Common myeloid progenitor, CD34-positive (primary cell): ENCODE measurements at regions not wholly inside any gene's neighbourhood (a gene's known extent, or its start where the extent isn't known, plus 50 kb on each side); places are given as distances from the start of the nearest gene placed in this dataset.

Experiments
- CTCF ChIA-PET: fragments of 350-600 bp; sonication (Branson Sonifier 250); formaldehyde crosslinking; loops from one replicate; lab custom pipeline; 2021; ENCODE audit warnings: antibody characterized with exemption; lab: Charles Lee
- POLR2A ChIA-PET: fragments of 350-600 bp; sonication (Branson Sonifier 250); formaldehyde crosslinking; loops from one replicate; lab custom pipeline; 2021; ENCODE audit warnings: antibody characterized with exemption; lab: Charles Lee
- DNase-seq, 3 donors: peaks; one replicate each; pipeline versions ENCODE4 v3.0.0 to v3.0.0-alpha.2; 2013
- H3K27ac ChIP-seq, 2 experiments: 1 replicate in 1 of 2; 2 replicates in 1 of 2; pipeline ENCODE4 v1.7.0; 2013; ENCODE audit warnings: inconsistent platforms in 2 of 2, low read length in 2 of 2, mild to moderate bottlenecking in 2 of 2, low read depth in 1 of 2, moderate library complexity in 1 of 2; ENCODE audit not compliant: severe bottlenecking in 2 of 2, insufficient read depth in 1 of 2, poor library complexity in 1 of 2
- H3K27me3 ChIP-seq, 5 experiments: replicated peaks in 2 of 5; 1 replicate in 3 of 5; 2 replicates in 2 of 5; pipeline versions ENCODE4 v1.6.1 to v1.7.0; 2013; ENCODE audit warnings: low read length in 4 of 5, mild to moderate bottlenecking in 2 of 5, moderate library complexity in 2 of 5, inconsistent platforms in 1 of 5; ENCODE audit not compliant: insufficient read depth in 5 of 5, control insufficient read depth in 4 of 5
- H3K36me3 ChIP-seq, 4 experiments: 1 replicate in 2 of 4; 2 replicates in 2 of 4; pipeline versions ENCODE4 v1.6.1 to v1.7.0; 2013; ENCODE audit warnings: low read length in 3 of 4, control low read depth in 1 of 4, mild to moderate bottlenecking in 1 of 4; ENCODE audit not compliant: control insufficient read depth in 4 of 4, insufficient read depth in 4 of 4
- H3K4me1 ChIP-seq, 4 experiments: 1 replicate in 3 of 4; 2 replicates in 1 of 4; pipeline versions ENCODE4 v1.6.1 to v1.7.1; 2013; ENCODE audit warnings: low read length in 3 of 4, mild to moderate bottlenecking in 3 of 4, control low read depth in 1 of 4, inconsistent platforms in 1 of 4, moderate library complexity in 1 of 4; ENCODE audit not compliant: control insufficient read depth in 4 of 4, insufficient read depth in 4 of 4; ENCODE audit errors: control extremely low read depth in 1 of 4
- H3K4me3 ChIP-seq, 7 experiments: 1 replicate in 4 of 7; 2 replicates in 3 of 7; pipeline versions ENCODE4 v1.5.1 to v1.7.0; 2013; ENCODE audit warnings: mild to moderate bottlenecking in 7 of 7, low read length in 6 of 7, moderate library complexity in 6 of 7, inconsistent platforms in 2 of 7, low read depth in 2 of 7, control low read depth in 1 of 7; ENCODE audit not compliant: insufficient read depth in 4 of 7, control insufficient read depth in 1 of 7; ENCODE audit errors: extremely low read depth in 1 of 7
- H3K9me3 ChIP-seq, 5 experiments: 1 replicate in 4 of 5; 2 replicates in 1 of 5; pipeline versions ENCODE4 v1.6.1 to v1.7.1; 2013; ENCODE audit warnings: low read length in 4 of 5, mild to moderate bottlenecking in 2 of 5, inconsistent platforms in 1 of 5, low read depth in 1 of 5, moderate library complexity in 1 of 5; ENCODE audit not compliant: control insufficient read depth in 4 of 5, insufficient read depth in 2 of 5; ENCODE audit errors: control extremely low read depth in 1 of 5
- WGBS: methylation state at CpG from one replicate; pipeline ENCODE4 v1.1.5; 2013; ENCODE audit not compliant: insufficient coverage; 5-methylcytosine and 5-hydroxymethylcytosine counted together

DNA sequence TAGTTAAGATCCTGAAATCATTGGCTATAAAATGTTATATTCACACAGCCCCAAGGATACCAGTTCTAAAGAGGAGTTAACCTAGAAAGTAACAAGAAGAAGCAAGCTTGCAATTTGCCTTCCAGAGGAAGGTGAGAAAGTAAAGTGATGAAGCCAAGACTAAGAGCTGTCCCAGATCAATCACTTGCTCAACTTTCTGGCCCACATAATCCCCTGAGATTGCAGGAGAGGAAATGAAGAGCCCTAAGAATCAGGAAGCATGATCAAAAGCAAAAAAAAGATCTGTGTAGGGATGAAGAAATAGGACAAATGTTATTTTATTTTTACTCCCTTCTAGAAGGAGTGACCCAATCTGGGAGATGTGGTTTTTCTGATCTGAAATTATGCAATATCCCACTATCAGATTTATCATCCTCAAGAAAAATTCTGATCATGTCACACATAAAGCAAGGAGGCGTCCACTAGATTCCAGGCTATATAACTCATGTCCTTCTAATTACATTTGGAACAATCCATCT lies 180.3 kb upstream of the GUCY1A2 start:
- CTCF ChIA-PET = no interaction called here
- Histone ChIP-seq H3K9me3 (no peaks in the 10 kb centered on the region), H3K27me3 (no peaks in the 10 kb centered on the region), H3K4me3 (no peak overlapping the region), H3K36me3 (no peaks in the 10 kb centered on the region), H3K27ac (no peak overlapping the region), H3K4me1 (no peaks in the 10 kb centered on the region)
- 100% methylated on average over 1 of the region's 1 CpG for WGBS
- DNase-seq = no peak
- POLR2A ChIA-PET = no interaction called here

- Histone ChIP-seq H3K27me3 (no peaks in the 10 kb centered on the region), H3K9me3 (no peaks in the 10 kb centered on the region), H3K4me3 (no peak overlapping the region), H3K27ac (no peak overlapping the region), H3K4me1 (no peaks in the 10 kb centered on the region), H3K36me3 (no peaks in the 10 kb centered on the region)
- WGBS = no CpG with 5 or more reads among the region's 2 CpGs
- POLR2A ChIA-PET = no interaction called here
- CTCF ChIA-PET = no interaction called here
- DNase-seq = no peak
Measured at GRCh38 chr11:107197932-107198331, 179.7 kb upstream of the GUCY1A2 start.

GRCh38 chr11:107196732-107197131 lies 178.5 kb upstream of the GUCY1A2 start:
- no peaks in the 10 kb centered on the region for H3K4me1 ChIP-seq
- ChIA-PET POLR2A (no interaction called here), CTCF (no interaction called here)
- no CpG with 5 or more reads among the region's 1 CpG for WGBS
- no peaks in the 10 kb centered on the region for H3K27me3 ChIP-seq
- no peak for DNase-seq
- no peak overlapping the region for H3K27ac ChIP-seq
- H3K9me3 ChIP-seq = no peaks in the 10 kb centered on the region
- H3K4me3 ChIP-seq = no peak overlapping the region
- H3K36me3 ChIP-seq = no peaks in the 10 kb centered on the region

DNA sequence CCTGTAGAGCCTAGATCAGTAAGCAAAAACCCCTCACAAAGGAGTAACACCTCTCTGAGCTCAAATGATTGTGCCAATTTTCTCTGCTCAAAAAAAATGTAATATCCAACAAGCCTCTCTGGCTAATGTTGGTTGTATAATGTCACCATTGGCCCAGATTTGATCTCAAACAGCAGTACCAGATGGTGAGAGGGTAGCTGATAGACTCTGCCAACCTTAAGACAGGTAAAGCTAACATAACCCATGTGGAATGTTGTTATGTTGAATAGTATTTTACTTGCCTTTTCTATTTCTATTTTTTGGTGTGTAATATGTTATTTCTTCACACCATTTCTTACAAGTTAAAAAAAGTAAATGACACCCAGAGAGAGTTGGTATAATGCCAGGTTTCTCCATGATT lies 166.7 kb upstream of the GUCY1A2 start:
- ChIA-PET POLR2A (no interaction called here), CTCF (no interaction called here)
- Histone ChIP-seq H3K4me3 (no peak overlapping the region), H3K27ac (no peak overlapping the region), H3K27me3 (no peaks in the 10 kb centered on the region), H3K36me3 (no peaks in the 10 kb centered on the region), H3K9me3 (no peaks in the 10 kb centered on the region), H3K4me1 (no peaks in the 10 kb centered on the region)
- DNase-seq = no peak

- Histone ChIP-seq H3K9me3 (no peaks in the 10 kb centered on the region), H3K27ac (no peak overlapping the region), H3K4me1 (no peaks in the 10 kb centered on the region), H3K4me3 (no peak overlapping the region), H3K36me3 (no peaks in the 10 kb centered on the region), H3K27me3 (no peaks in the 10 kb centered on the region)
- POLR2A ChIA-PET = no interaction called here
- WGBS = 83% methylated on average over 1 of the region's 2 CpGs
- DNase-seq = no peak
- CTCF ChIA-PET = no interaction called here
Measured at GRCh38 chr11:107183953-107184352, 165.7 kb upstream of the GUCY1A2 start.

GRCh38 chr11:107182978-107183377 lies 164.7 kb upstream of the GUCY1A2 start:
- Histone ChIP-seq H3K27ac (no peak overlapping the region), H3K36me3 (no peaks in the 10 kb centered on the region), H3K4me1 (no peaks in the 10 kb centered on the region), H3K9me3 (no peaks in the 10 kb centered on the region), H3K27me3 (no peaks in the 10 kb centered on the region), H3K4me3 (no peak overlapping the region)
- ChIA-PET POLR2A (no interaction called here), CTCF (no interaction called here)
- no peak for DNase-seq

DNA sequence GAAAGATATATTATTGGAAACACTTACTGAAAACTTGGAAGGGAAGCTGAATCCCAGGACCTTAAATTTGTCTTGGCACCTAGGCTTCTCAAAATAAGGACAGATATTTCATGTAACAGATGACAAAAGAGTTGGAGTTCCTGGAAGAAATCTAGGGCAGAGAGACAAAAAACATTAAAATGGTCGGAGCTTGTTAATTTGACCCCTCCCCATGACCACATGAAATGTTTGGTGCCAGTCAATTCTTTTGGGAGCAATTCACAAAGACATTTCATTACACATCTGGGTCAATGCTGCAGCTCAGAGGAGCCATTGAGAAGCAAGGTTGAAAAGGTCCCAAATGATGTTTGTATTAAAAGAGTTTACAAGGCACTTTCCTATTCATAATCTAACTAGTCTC lies 162.0 kb upstream of the GUCY1A2 start:
- Histone ChIP-seq H3K36me3 (no peaks in the 10 kb centered on the region), H3K4me1 (no peaks in the 10 kb centered on the region), H3K27me3 (no peaks in the 10 kb centered on the region), H3K27ac (no peak overlapping the region), H3K9me3 (no peaks in the 10 kb centered on the region), H3K4me3 (no peak overlapping the region)
- ChIA-PET POLR2A (no interaction called here), CTCF (no interaction called here)
- WGBS = no CpG with 5 or more reads among the region's 1 CpG
- DNase-seq = no peak
